Neuronal stem cell (in vitro differentiated cells): ENCODE measurements at regions not wholly inside any gene's neighbourhood (a gene's known extent, or its start where the extent isn't known, plus 50 kb on each side); places are given as distances from the start of the nearest gene placed in this dataset.
"Not testable (repeated sequence)": the region's sequence is repeated elsewhere in the genome, so short reads cannot be mapped to it uniquely, and the experiment has no call there.

ENCODE experiments used
- DNase-seq: peaks from one replicate; pipeline ENCODE4 v3.0.0-alpha.2; 2013; ENCODE audit warnings: low spot score
- H2AFZ ChIP-seq: one replicate; pipeline ENCODE4 v1.6.1; 2013; ENCODE audit warnings: mild to moderate bottlenecking, low read length, inconsistent platforms
- H2AK5ac ChIP-seq: 2 replicates; pipeline ENCODE4 v1.6.1; 2013; ENCODE audit warnings: low read depth, mild to moderate bottlenecking, inconsistent platforms, low read length, moderate library complexity, mixed read lengths
- H2BK120ac ChIP-seq: 2 replicates; pipeline ENCODE4 v1.6.1; 2013; ENCODE audit warnings: low read depth, mild to moderate bottlenecking, inconsistent platforms, low read length, moderate library complexity, mixed read lengths
- H2BK12ac ChIP-seq: one replicate; pipeline ENCODE4 v1.6.1; 2013; ENCODE audit warnings: low read length, inconsistent platforms
- H2BK15ac ChIP-seq: 2 replicates; pipeline ENCODE4 v1.6.1; 2013; ENCODE audit warnings: mild to moderate bottlenecking, low read length, inconsistent platforms, mixed read lengths
- H2BK5ac ChIP-seq: one replicate; pipeline ENCODE4 v1.6.1; 2013; ENCODE audit warnings: inconsistent platforms, mild to moderate bottlenecking, low read length, moderate library complexity
- H3K14ac ChIP-seq: one replicate; pipeline ENCODE4 v1.6.1; 2013; ENCODE audit warnings: low read length, inconsistent platforms
- H3K18ac ChIP-seq: 2 replicates; pipeline ENCODE4 v1.6.1; 2013; ENCODE audit warnings: low read length, inconsistent platforms
- H3K23ac ChIP-seq: 2 replicates; pipeline ENCODE4 v1.6.1; 2013; ENCODE audit warnings: low read depth, mild to moderate bottlenecking, mixed read lengths, low read length, inconsistent platforms; ENCODE audit not compliant: poor library complexity
- H3K27ac ChIP-seq: replicated peaks from 3 replicates; pipeline ENCODE4 v1.5.1; 2013; ENCODE audit warnings: low read length, inconsistent platforms
- H3K27me3 ChIP-seq, 3 experiments: 2 replicates each; pipeline ENCODE4 v1.6.1; 2013; ENCODE audit warnings: low read length in 3 of 3, mild to moderate bottlenecking in 2 of 3, inconsistent platforms in 1 of 3, low read depth in 1 of 3, mixed read lengths in 1 of 3, moderate library complexity in 1 of 3; ENCODE audit not compliant: control insufficient read depth in 3 of 3, insufficient read depth in 3 of 3
- H3K36me3 ChIP-seq, 2 donors: replicated peaks in 1 of 2; 2 replicates each; pipeline ENCODE4 v1.6.1; 2013; ENCODE audit warnings: low read length in 2 of 2; ENCODE audit not compliant: control insufficient read depth in 2 of 2, insufficient read depth in 2 of 2
- H3K4ac ChIP-seq: 2 replicates; pipeline ENCODE4 v1.6.1; 2013; ENCODE audit warnings: inconsistent platforms, mild to moderate bottlenecking, low read length, moderate library complexity
- H3K4me1 ChIP-seq, 2 donors: 1 replicate in 1 of 2; 2 replicates in 1 of 2; pipeline ENCODE4 v1.6.1; 2013; ENCODE audit warnings: low read length in 2 of 2, low read depth in 1 of 2; ENCODE audit not compliant: control insufficient read depth in 2 of 2, insufficient read depth in 1 of 2
- H3K4me2 ChIP-seq: one replicate; pipeline ENCODE4 v1.6.1; 2013; ENCODE audit warnings: mild to moderate bottlenecking, low read length, inconsistent platforms; ENCODE audit not compliant: insufficient read depth, poor library complexity, severe bottlenecking
- H3K4me3 ChIP-seq, 2 donors: 2 replicates each; pipeline ENCODE4 v1.5.1; 2013; ENCODE audit warnings: low read length in 2 of 2, mild to moderate bottlenecking in 2 of 2, inconsistent platforms in 1 of 2, moderate library complexity in 1 of 2
- H3K79me1 ChIP-seq: one replicate; pipeline ENCODE4 v1.6.1; 2013; ENCODE audit warnings: low read depth, mild to moderate bottlenecking, inconsistent platforms, low read length, moderate library complexity
- H3K9ac ChIP-seq: one replicate; pipeline ENCODE4 v1.6.1; 2013; ENCODE audit warnings: mild to moderate bottlenecking, low read depth, low read length, inconsistent platforms; ENCODE audit not compliant: poor library complexity
- H3K9me3 ChIP-seq, 2 donors: replicated peaks in 1 of 2; 2 replicates each; pipeline versions ENCODE3 to v1.6.1; 2013; ENCODE audit warnings: low read length in 2 of 2, mild to moderate bottlenecking in 2 of 2, inconsistent platforms in 1 of 2, low read depth in 1 of 2, mixed read lengths in 1 of 2, moderate library complexity in 1 of 2; ENCODE audit not compliant: control insufficient read depth in 2 of 2, insufficient read depth in 1 of 2
- H4K8ac ChIP-seq: one replicate; pipeline ENCODE4 v1.6.1; 2013; ENCODE audit warnings: low read depth, mild to moderate bottlenecking, inconsistent platforms, low read length, moderate library complexity
- H4K91ac ChIP-seq: one replicate; pipeline ENCODE4 v1.6.1; 2013; ENCODE audit warnings: low read length, low read depth, mild to moderate bottlenecking, inconsistent platforms; ENCODE audit not compliant: poor library complexity
- WGBS, 2 donors: extraction: QIAGEN DNeasy Blood & Tissue Kit; methylation state at CpG; one replicate each; pipeline ENCODE4 v1.1.7; 2013; ENCODE audit warnings: missing lambda C conversion rate in 2 of 2, mixed read lengths in 1 of 2; ENCODE audit not compliant: insufficient read length in 2 of 2, insufficient replicate concordance in 1 of 2; ENCODE audit errors: extremely low coverage in 2 of 2; 5-methylcytosine and 5-hydroxymethylcytosine counted together

DNA sequence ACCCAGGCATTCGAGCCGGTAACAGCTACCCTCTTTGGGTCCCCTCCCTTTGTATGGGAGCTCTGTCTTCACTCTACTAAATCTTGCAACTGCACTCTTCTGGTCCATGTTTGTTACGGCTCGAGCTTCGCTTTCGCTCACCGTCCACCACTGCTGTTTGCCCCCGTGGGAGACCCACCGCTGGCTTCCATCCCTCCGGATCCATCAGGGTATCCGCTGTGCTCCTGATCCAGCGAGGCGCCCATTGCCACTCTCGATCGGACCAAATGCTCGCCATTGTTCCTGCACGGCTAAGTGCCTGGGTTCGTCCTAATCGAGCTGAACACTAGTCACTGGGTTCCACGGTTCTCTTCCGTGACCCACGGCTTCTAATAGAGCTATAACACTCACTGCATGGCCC is 416.3 kb downstream of the TMEM121 start:
- H3K4me3 ChIP-seq, H2AK5ac ChIP-seq, H2BK15ac ChIP-seq, H2BK5ac ChIP-seq, H3K4me1 ChIP-seq, H3K36me3 ChIP-seq, H2BK120ac ChIP-seq, H2AFZ ChIP-seq, H3K4ac ChIP-seq, H3K9ac ChIP-seq, DNase-seq, H3K23ac ChIP-seq, H4K8ac ChIP-seq, H3K4me2 ChIP-seq, H3K18ac ChIP-seq, H4K91ac ChIP-seq, H3K14ac ChIP-seq, H2BK12ac ChIP-seq, H3K27ac ChIP-seq, H3K27me3 ChIP-seq, H3K79me1 ChIP-seq: not testable (repeated sequence)
- WGBS, 2 donors = no CpG with 5 or more reads among the region's 22 CpGs
- peaks cover 0 to 42% of the 10 kb centered on the region in 2 donors for H3K9me3 ChIP-seq

DNA sequence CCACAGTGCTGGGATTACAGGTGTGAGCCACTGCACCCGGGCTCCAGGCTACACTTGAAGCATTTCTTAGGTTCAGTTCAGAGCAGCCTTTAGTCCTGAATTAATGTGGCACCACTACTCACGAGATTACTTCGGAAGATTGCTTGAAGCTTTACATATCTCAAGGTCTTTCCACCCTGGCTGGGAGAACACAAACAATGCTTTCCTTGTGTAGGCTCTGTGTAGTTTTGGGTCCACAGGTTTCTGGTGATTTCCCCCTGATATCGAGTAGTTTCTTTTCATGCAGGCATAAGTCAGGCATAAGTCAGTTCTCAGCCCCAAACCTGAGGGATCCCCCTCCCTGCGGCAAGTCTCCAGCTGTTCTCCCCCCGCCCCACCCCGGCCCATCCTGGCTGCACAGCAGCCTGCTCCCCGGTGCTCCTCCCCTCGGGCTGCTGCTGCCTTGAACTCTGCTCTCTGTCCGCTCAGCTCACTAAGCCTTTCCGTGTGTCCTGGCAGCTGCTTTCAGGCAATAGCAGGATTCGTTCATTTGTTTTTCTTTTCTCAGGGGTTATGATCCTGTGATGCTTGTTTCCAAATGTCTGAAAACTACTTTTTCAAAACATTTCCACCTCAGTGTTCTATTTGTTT is 417.7 kb downstream of the TMEM121 start:
- Histone ChIP-seq H2AFZ (no peak overlapping the region), H3K4me3 (no peak overlapping the region), H2BK15ac (no peak overlapping the region), H3K4me1 (no peaks in the 10 kb centered on the region), H3K79me1 (no peaks in the 10 kb centered on the region), H3K9me3 (peaks cover 0 to 32% of the 10 kb centered on the region in 2 donors), H2AK5ac (no peak overlapping the region), H2BK5ac (no peak overlapping the region), H3K36me3 (no peaks in the 10 kb centered on the region), H2BK120ac (no peak overlapping the region), H4K8ac (no peak overlapping the region), H2BK12ac (no peak overlapping the region), H3K27me3 (peaks cover 0 to 7% (median 0%) of the 10 kb centered on the region in 3 experiments), H3K18ac (no peak overlapping the region), H3K4me2 (no peak overlapping the region), H3K14ac (no peak overlapping the region), H3K9ac (no peak overlapping the region), H4K91ac (no peak overlapping the region), H3K23ac (no peak overlapping the region), H3K4ac (no peak overlapping the region), H3K27ac (no peak overlapping the region)
- no CpG with 5 or more reads among the region's 12 CpGs for WGBS, 2 donors
- no peak for DNase-seq

DNA sequence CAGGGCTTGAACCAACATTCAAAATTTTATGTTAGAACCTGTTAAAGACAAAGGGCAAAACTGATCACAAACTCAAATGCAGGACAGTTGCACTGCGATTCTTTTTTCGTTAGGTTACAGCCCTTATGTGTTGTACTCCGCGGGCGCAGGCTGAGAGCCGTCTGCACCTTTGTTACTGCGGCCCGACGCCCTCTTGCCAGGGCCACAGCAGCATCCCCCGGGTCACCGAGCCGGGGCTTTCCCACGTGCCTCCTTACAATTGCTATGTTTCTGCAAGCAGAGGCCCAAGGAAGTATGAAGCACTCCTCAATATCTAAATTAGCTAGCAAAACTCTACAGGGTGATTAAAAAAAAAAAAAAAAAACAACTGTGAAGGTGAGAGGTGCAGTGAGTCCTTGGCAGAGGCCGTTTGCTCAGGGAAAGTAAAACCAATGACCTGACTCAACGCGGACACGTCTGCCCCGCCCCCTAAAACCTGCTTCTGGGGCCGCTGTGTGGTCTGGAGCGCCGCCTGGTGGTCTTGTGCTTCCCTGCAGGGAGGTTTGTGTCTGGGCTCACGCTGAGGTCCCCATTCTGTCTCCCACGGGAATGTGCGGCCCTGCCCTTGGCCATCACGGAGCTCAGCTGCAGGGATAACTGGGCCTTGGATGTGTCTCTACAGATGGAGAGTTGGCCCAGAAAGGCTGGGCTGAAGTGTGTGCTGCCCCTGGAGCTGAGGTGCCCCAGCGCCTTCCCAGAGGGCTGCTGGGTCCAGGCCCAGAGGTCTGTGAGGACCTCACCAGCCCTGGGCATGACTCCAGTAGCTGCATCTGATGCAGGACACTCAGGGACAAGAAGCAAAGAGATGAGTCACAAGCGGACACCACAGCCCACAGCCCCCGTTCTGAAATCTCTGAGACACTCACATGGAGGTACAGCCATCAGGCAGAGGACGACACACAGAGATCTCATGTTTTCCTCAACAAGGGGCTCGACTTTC is 418.5 kb downstream of the TMEM121 start:
- no CpG with 5 or more reads among the region's 30 CpGs for WGBS, 2 donors

DNA sequence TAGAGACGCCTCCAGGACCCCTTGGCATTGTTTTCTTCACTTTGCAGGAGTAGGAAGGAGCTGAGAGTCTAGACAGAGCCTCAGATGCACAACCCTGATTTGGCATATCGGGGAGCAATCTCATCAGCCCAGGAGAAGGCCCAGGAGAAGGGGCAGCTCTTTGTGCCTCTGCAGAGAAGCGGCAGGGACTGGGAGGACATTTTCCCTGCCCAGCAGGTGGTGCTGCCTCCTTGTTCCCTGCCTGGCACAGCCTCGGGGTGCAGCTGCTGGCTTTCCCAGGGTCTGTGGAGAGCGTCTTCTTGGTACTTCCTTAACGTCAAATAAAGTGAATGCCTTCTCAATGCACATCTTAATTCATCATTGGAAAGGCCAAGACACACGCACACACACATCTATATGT is 419.5 kb downstream of the TMEM121 start:
- H4K8ac ChIP-seq = no peak overlapping the region
- H3K36me3 ChIP-seq = no peaks in the 10 kb centered on the region
- no peak overlapping the region for H2BK12ac ChIP-seq
- no peak overlapping the region for H2BK15ac ChIP-seq
- H3K4me2 ChIP-seq = no peak overlapping the region
- no peak overlapping the region for H4K91ac ChIP-seq
- no peaks in the 10 kb centered on the region for H3K79me1 ChIP-seq
- H3K4ac ChIP-seq = no peak overlapping the region
- DNase-seq = no peak
- peaks cover 0 to 19% of the 10 kb centered on the region in 2 donors for H3K9me3 ChIP-seq
- H2AFZ ChIP-seq = no peak overlapping the region
- no peak overlapping the region for H3K9ac ChIP-seq
- no peak overlapping the region for H3K18ac ChIP-seq
- H3K4me3 ChIP-seq = no peak overlapping the region
- no peak overlapping the region for H2AK5ac ChIP-seq
- H2BK120ac ChIP-seq = no peak overlapping the region
- H3K27me3 ChIP-seq = peaks cover 0 to 7% (median 0%) of the 10 kb centered on the region in 3 experiments
- H3K27ac ChIP-seq = no peak overlapping the region
- no peak overlapping the region for H2BK5ac ChIP-seq
- no peaks in the 10 kb centered on the region for H3K4me1 ChIP-seq
- no CpG with 5 or more reads among the region's 7 CpGs for WGBS, 2 donors
- H3K23ac ChIP-seq = no peak overlapping the region
- H3K14ac ChIP-seq = no peak overlapping the region

More for the DNA sequence above, 418.5 kb downstream of the TMEM121 start:
- Histone ChIP-seq H3K23ac (peak overlapping the region; percentile 31), H3K18ac (no peak overlapping the region), H2BK120ac (no peak overlapping the region), H3K4me1 (no peaks in the 10 kb centered on the region), H3K4me2 (no peak overlapping the region), H2BK15ac (no peak overlapping the region), H4K91ac (no peak overlapping the region), H3K36me3 (no peaks in the 10 kb centered on the region), H3K79me1 (no peaks in the 10 kb centered on the region), H3K4me3 (no peak overlapping the region), H3K14ac (no peak overlapping the region), H3K27me3 (peaks cover 0 to 7% (median 0%) of the 10 kb centered on the region in 3 experiments), H3K4ac (no peak overlapping the region), H2AK5ac (no peak overlapping the region), H3K9ac (no peak overlapping the region), H2AFZ (no peak overlapping the region), H3K27ac (no peak overlapping the region), H4K8ac (no peak overlapping the region), H2BK5ac (no peak overlapping the region), H2BK12ac (no peak overlapping the region), H3K9me3 (peaks cover 0 to 27% of the 10 kb centered on the region in 2 donors)
- DNase-seq = no peak
